Subcutaneous abdominal adipose tissue (tissue), 5 donors: ENCODE measurements at regions not wholly inside any gene's neighbourhood (a gene's known extent, or its start where the extent isn't known, plus 50 kb on each side); places are given as distances from the start of the nearest gene placed in this dataset.
A peak's percentile ranks its signal among the peaks of the same experiment; 100 is the strongest.

ENCODE experiments used
- H3K27ac ChIP-seq: one replicate; pipeline ENCODE4 v1.7.0; 2013; ENCODE audit warnings: low read depth, mild to moderate bottlenecking, inconsistent platforms, low read length, moderate library complexity
- H3K27me3 ChIP-seq, 5 donors: one replicate each; pipeline ENCODE4 v1.7.0; 2013; ENCODE audit warnings: low read length in 5 of 5, inconsistent platforms in 1 of 5; ENCODE audit not compliant: control insufficient read depth in 5 of 5, insufficient read depth in 4 of 5
- H3K36me3 ChIP-seq, 5 donors: one replicate each; pipeline ENCODE4 v1.7.0; 2013; ENCODE audit warnings: low read length in 5 of 5; ENCODE audit not compliant: control insufficient read depth in 5 of 5, insufficient read depth in 5 of 5
- H3K4me1 ChIP-seq, 5 donors: one replicate each; pipeline ENCODE4 v1.7.0; 2013; ENCODE audit warnings: low read length in 5 of 5, mild to moderate bottlenecking in 3 of 5, moderate library complexity in 1 of 5; ENCODE audit not compliant: control insufficient read depth in 5 of 5, insufficient read depth in 5 of 5
- H3K4me3 ChIP-seq, 5 donors: one replicate each; pipeline ENCODE4 v1.7.0; 2013; ENCODE audit warnings: low read length in 5 of 5, low read depth in 1 of 5
- H3K9ac ChIP-seq, 5 donors: one replicate each; pipeline ENCODE4 v1.7.0; 2013; ENCODE audit warnings: low read length in 5 of 5, mild to moderate bottlenecking in 4 of 5, moderate library complexity in 3 of 5
- H3K9me3 ChIP-seq, 5 donors: one replicate each; pipeline ENCODE4 v1.7.0; 2013; ENCODE audit warnings: low read length in 5 of 5; ENCODE audit not compliant: control insufficient read depth in 5 of 5
- donor health status: healthy.
- donor health status: healthy.
- donor health status: healthy.
- donor health status: healthy.
- donor health status: healthy.

GRCh38 chr16:73219176-73219575, 171.2 kb upstream of the ZFHX3 start:
- H3K4me1 ChIP-seq = peaks cover 0 to 24% (median 16%) of the 10 kb centered on the region in 5 donors
- H3K27me3 ChIP-seq = no peaks in the 10 kb centered on the region
- no peak overlapping the region for H3K9ac ChIP-seq
- H3K27ac ChIP-seq = no peak overlapping the region
- H3K9me3 ChIP-seq = peaks cover 0 to 6% (median 3%) of the 10 kb centered on the region in 5 donors
- no peak overlapping the region for H3K4me3 ChIP-seq
- H3K36me3 ChIP-seq = no peaks in the 10 kb centered on the region

DNA sequence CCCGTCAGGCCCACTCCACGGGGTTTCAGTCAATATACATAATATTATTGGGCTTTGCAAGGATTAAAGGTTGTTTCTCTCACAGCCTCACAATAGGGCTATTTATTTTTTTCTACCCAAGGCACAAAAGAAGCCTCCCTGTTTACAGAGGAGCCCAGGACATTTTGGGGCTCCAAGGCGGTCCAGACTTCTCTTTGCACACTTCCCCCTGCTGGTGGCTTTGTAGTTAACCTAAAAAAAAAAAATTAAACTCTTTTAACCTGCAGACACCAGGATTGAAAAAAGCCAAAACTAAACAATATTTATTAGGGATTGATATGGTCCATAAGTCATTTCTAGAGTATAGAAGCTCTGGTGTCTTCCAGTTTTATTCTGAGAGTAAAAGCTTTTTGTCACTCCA, 169.7 kb upstream of the ZFHX3 start:
- Histone ChIP-seq H3K4me3 (no peak overlapping the region), H3K27me3 (no peaks in the 10 kb centered on the region), H3K36me3 (no peaks in the 10 kb centered on the region), H3K9me3 (peaks cover 0 to 6% (median 3%) of the 10 kb centered on the region in 5 donors), H3K27ac (no peak overlapping the region), H3K9ac (no peak overlapping the region), H3K4me1 (peaks cover 0 to 31% (median 22%) of the 10 kb centered on the region in 5 donors)

GRCh38 chr16:73216932-73217331, 169.0 kb upstream of the ZFHX3 start:
- Histone ChIP-seq H3K36me3 (no peaks in the 10 kb centered on the region), H3K9me3 (peaks cover 0 to 6% (median 3%) of the 10 kb centered on the region in 5 donors), H3K27ac (no peak overlapping the region), H3K27me3 (no peaks in the 10 kb centered on the region), H3K4me3 (no peak overlapping the region), H3K9ac (no peak overlapping the region), H3K4me1 (peaks cover 0 to 31% (median 22%) of the 10 kb centered on the region in 5 donors)

- peaks cover 0 to 6% (median 3%) of the 10 kb centered on the region in 5 donors for H3K9me3 ChIP-seq
- no peaks in the 10 kb centered on the region for H3K27me3 ChIP-seq
- H3K36me3 ChIP-seq = no peaks in the 10 kb centered on the region
- H3K4me3 ChIP-seq = no peak overlapping the region
- peaks cover 0 to 31% (median 22%) of the 10 kb centered on the region in 5 donors for H3K4me1 ChIP-seq
- no peak overlapping the region for H3K9ac ChIP-seq
- peak overlapping the region; percentile 24 for H3K27ac ChIP-seq
Observed at GRCh38 chr16:73215678-73216377, 167.9 kb upstream of the ZFHX3 start.

DNA sequence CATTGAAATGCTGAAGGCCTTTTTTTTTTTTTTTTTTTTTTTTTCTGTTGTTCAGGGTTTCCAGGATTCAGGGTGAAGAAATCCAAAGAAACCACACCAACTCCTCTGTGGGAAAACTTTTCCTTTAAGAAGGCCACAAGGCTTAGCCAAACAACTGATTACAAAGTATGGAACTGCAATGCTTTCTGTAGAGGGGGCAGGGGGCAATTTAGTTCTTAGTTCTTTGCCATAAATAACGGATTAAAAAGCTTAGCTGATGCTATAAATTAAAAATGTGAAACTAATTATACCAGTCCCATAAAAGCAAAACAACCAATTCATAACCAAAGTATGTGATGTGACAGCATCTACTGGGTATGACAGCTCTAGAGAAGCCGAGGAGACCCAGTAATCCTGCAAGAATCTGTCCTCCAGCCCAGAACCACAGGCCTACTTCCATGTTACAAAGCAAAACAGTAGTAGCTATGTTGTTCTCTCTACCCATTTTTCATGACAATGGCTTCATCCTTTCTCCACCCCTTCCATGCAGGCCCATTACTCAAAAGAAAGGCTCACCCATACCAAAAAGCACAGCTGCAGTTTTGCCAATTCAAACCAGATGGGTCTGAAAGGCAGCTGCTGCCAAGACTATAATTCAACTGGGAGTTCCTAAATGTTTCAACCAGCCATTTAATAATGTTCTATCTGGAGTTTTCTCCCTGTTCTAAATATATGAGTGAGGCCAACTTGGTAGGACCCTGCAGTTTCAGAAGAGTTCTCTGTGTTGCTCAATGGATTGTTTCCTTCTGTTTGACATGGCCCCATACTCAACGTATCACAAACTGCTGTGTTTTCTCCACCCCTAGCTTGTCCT, 167.1 kb upstream of the ZFHX3 start:
- H3K9ac ChIP-seq = no peak overlapping the region
- no peaks in the 10 kb centered on the region for H3K27me3 ChIP-seq
- H3K9me3 ChIP-seq = peaks cover 0 to 6% (median 3%) of the 10 kb centered on the region in 5 donors
- no peaks in the 10 kb centered on the region for H3K36me3 ChIP-seq
- no peak overlapping the region for H3K4me3 ChIP-seq
- H3K4me1 ChIP-seq = peaks cover 0 to 31% (median 22%) of the 10 kb centered on the region in 5 donors
- peak overlapping the region; percentile 24 for H3K27ac ChIP-seq

GRCh38 chr16:73213732-73214455, 166.0 kb upstream of the ZFHX3 start:
- H3K9me3 ChIP-seq = peaks cover 0 to 6% (median 3%) of the 10 kb centered on the region in 5 donors
- no peaks in the 10 kb centered on the region for H3K27me3 ChIP-seq
- H3K27ac ChIP-seq = peak overlapping the region; percentile 24
- H3K36me3 ChIP-seq = no peaks in the 10 kb centered on the region
- no peak overlapping the region for H3K9ac ChIP-seq
- H3K4me3 ChIP-seq = no peak overlapping the region
- H3K4me1 ChIP-seq = peaks cover 0 to 31% (median 22%) of the 10 kb centered on the region in 5 donors

DNA sequence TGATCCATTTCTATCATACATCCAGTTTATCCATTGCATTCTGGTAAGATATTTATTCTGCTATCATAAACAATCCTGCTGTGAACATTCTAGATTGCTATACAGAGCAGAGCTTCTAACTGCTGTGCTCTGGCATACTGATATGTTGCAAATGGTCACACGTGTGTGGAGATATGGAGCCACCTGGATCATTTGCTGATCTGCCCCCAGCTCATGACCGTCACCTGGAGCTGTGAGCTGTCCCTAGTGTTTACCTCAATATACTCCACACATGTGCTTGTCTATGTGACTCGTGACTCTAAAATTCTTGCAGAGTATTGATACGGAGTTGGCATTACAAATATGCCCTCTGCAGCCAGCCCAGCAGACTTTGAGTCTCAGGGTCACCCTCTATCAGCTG, 164.5 kb upstream of the ZFHX3 start:
- Histone ChIP-seq H3K4me1 (peaks cover 0 to 29% (median 22%) of the 10 kb centered on the region in 5 donors), H3K27ac (no peak overlapping the region), H3K9me3 (peaks cover 0 to 6% (median 3%) of the 10 kb centered on the region in 5 donors), H3K27me3 (no peaks in the 10 kb centered on the region), H3K36me3 (no peaks in the 10 kb centered on the region), H3K9ac (no peak overlapping the region), H3K4me3 (no peak overlapping the region)

GRCh38 chr16:73210686-73211085, 162.8 kb upstream of the ZFHX3 start:
- peaks cover 0 to 27% (median 24%) of the 10 kb centered on the region in 5 donors for H3K4me1 ChIP-seq
- no peak overlapping the region for H3K4me3 ChIP-seq
- H3K36me3 ChIP-seq = no peaks in the 10 kb centered on the region
- no peaks in the 10 kb centered on the region for H3K27me3 ChIP-seq
- no peak overlapping the region for H3K9ac ChIP-seq
- H3K9me3 ChIP-seq = peaks cover 0 to under 1% (median 0%) of the 10 kb centered on the region in 5 donors
- no peak overlapping the region for H3K27ac ChIP-seq

- H3K4me1 ChIP-seq = peaks cover 0 to 25% (median 18%) of the 10 kb centered on the region in 5 donors
- H3K36me3 ChIP-seq = no peaks in the 10 kb centered on the region
- H3K27ac ChIP-seq = no peak overlapping the region
- no peaks in the 10 kb centered on the region for H3K27me3 ChIP-seq
- H3K4me3 ChIP-seq = no peak overlapping the region
- H3K9me3 ChIP-seq = no peaks in the 10 kb centered on the region
- H3K9ac ChIP-seq = no peak overlapping the region
Observed at GRCh38 chr16:73210084-73210483, 162.2 kb upstream of the ZFHX3 start.
